ENCODE measurements at regions not wholly inside any gene's neighbourhood (a gene's known extent, or its start where the extent isn't known, plus 50 kb on each side); places are given as distances from the start of the nearest gene placed in this dataset.
"Not testable (repeated sequence)": the region's sequence is repeated elsewhere in the genome, so short reads cannot be mapped to it uniquely, and the experiment has no call there.

DNA sequence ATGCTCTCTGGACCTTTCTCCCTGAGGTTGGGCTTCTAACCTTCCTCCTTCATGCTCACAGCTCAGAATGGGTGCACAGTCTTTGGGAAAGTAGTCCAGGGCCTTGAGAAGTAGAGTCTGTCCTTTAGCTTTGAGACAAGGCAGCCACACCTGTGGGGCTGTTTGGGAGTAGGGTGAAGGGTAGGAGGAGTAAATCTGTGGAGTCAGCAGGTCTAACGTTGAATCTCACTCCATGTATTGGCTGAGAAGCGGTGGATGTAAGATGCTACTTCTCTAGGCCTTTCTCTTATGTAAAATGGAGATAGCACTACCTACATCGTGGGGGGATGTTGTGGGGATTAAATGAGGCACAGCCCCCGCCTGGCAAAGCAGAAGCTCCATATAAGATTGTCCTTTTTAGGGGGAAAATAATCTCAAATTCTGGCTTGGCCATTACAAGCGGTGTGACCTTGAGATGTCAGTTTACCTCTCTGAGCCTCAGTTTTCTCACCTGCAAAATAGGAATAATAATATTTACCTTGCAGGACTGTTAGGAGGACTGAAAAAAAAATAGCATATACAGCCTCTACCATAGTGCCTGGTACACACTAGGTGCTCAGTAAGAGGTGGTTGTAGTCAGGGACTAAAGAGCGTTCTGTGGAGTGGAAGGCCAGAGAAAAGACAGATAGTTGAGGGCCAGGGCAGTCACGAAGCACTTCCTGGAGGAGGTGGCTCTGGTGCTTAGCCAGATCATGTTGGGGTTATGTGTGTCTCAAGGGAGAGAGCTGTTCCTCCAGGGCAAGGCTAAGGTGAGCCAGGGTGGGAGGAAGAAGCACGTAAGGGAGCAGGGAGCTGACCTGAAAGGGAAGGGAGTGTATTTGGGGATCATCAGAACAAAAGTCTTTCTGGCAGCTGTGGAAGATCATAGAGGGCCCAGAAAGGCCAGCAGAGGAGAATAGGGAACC, 82.8 kb upstream of the MRPS22 start:
- no peak for ATAC-seq
- Mint-ChIP-seq H3K4me3 (no peak overlapping the region), H3K36me3 (ENCODE audit: low read depth) (no peaks in the 10 kb centered on the region), H3K27me3 (peaks cover 38% of the 10 kb centered on the region), H3K4me1 (no peaks in the 10 kb centered on the region), H3K27ac (no peak overlapping the region)
- DNase-seq: no peak
- H3K9me3 ChIP-seq (ENCODE audit: control insufficient read depth, low read length, poor library complexity, severe bottlenecking): no peaks in the 10 kb centered on the region

DNA sequence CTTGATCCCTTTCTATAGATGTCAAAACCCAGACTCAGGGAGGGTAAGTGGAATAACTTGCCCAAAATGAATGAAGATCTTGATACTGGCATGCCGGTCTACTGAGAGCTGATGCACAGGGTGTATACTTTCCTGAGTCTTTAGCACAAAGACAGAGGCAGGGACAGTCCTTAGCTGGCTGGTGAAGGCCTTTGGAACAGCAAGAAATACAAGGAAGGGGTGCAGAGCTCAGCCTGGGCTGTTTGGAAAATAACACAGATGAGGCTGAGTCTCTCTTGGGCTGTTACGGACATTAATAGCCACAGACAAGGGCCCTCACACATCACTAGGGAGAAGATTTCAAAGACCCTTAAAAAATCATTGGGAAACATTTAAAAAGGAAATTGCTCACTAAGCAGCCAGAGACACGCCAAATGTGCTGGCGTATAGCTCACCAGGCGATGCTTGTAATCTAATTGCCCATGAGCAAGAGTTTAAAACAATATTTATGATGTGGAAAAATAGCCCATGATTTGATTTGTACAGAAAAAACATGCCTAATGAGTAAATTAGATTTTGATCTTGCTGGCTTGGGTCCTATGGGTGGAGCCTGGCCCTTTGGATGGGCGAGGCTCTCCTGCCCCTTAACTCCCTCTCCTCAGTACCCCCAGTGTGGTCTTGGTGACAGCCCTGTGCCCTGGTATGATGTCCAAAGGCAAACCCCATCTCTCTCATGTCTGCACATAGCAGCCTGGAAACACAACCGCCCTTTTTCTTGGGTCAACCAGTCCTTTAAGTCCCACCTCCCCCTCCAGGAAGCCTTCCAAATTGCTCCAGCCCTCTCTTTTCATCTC, 81.8 kb upstream of the MRPS22 start:
- no peaks in the 10 kb centered on the region for H3K36me3 Mint-ChIP-seq (ENCODE audit: low read depth)

DNA sequence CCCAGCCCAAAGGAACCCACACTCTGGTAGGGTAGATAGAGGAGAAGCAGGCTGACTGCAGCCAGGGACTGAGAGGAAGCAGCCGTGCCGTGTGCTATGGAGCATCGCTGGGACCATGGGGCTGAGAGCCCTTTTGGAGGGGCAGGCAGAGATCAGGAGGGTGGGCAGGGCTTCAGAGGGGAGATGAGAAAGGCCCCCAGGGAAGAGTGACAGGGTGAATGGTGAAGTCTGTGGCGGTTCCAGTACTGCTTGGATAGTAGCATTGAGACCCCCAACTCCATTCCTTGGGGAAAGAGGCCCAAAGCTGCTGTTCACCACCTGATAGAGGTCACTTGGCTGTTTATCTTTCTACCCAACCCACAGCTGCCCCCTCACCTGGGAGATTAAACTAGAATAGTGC, 80.0 kb upstream of the MRPS22 start:
- DNase-seq (no peak), ATAC-seq (no peak)
- Mint-ChIP-seq H3K27me3 (peaks cover 41% of the 10 kb centered on the region), H3K4me3 (no peak overlapping the region), H3K4me1 (no peaks in the 10 kb centered on the region), H3K36me3 (ENCODE audit: low read depth) (peaks cover 2% of the 10 kb centered on the region), H3K27ac (no peak overlapping the region)
- no peaks in the 10 kb centered on the region for H3K9me3 ChIP-seq (ENCODE audit: control insufficient read depth, low read length, poor library complexity, severe bottlenecking)

More for the DNA sequence above, 81.8 kb upstream of the MRPS22 start:
- DNase-seq: no peak
- no peaks in the 10 kb centered on the region for H3K4me1 Mint-ChIP-seq
- no peak overlapping the region for H3K4me3 Mint-ChIP-seq
- H3K27ac Mint-ChIP-seq: no peak overlapping the region
- H3K9me3 ChIP-seq (ENCODE audit: control insufficient read depth, low read length, poor library complexity, severe bottlenecking): no peaks in the 10 kb centered on the region
- ATAC-seq: no peak
- peaks cover 39% of the 10 kb centered on the region for H3K27me3 Mint-ChIP-seq

DNA sequence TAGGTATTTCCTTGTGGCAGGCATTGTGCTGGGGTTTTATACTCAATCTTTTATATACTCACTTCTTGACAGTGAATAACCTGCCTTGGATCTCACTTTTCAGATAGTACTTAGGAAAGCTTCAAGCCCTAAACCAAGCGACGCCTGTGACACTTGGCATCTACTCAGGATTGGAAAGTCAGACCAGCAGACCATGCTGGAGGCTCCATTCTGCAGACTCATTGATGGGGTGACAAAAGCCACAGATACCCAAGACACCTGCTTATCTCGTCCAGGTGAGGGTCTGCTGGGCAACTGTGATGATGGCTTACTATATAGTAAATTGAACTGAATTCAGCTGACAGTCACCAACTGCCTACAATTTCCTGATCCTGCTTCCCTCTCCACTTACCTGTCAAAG, 79.4 kb upstream of the MRPS22 start:
- no peak for ATAC-seq
- no peak overlapping the region for H3K4me3 Mint-ChIP-seq
- no peak overlapping the region for H3K27ac Mint-ChIP-seq
- peaks cover 40% of the 10 kb centered on the region for H3K27me3 Mint-ChIP-seq
- no peak for DNase-seq
- H3K36me3 Mint-ChIP-seq (ENCODE audit: low read depth): peaks cover 2% of the 10 kb centered on the region
- H3K4me1 Mint-ChIP-seq: no peaks in the 10 kb centered on the region
- no peaks in the 10 kb centered on the region for H3K9me3 ChIP-seq (ENCODE audit: control insufficient read depth, low read length, poor library complexity, severe bottlenecking)

DNA sequence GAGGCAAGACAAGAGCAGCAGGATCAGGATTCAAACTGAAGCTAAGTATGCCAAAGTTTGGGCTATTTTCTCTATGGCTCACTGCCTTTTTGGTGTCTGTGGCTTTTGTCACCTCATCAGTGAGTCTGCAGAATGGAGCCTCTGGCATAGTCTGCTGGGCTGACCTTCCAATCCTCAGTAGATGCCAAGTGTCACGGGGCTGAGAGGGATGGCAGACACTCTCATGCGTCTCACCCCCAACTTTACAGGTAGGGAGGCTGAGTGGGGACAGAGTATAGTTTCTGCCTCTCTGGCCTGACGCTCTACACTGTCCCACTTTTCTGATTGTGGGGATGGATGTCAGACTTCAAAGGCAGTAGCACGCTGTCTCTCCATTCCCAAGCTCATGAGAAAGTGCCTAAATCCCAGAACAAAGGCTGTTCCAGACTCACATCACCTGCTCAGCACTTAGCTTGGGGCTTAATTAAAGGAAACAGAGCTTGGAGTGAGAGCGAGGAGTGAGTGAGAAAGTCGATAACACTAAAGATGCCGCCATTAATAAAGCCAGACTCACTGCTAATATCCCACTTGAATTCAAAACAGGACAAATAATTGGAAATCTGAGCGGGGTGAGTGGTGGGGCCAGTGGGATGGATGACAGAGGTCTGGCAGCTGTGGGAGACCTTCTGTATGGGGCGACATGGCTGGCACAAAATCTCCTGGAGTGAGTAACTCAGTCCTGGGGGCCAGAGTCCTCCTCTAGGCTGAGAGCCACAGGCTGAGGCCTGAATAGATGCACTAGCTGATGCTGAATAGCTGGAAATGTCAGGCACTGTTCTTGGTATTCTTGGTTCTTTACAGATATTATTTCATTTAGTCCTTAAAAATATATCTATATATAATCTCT, 78.4 kb upstream of the MRPS22 start:
- no peaks in the 10 kb centered on the region for H3K9me3 ChIP-seq (ENCODE audit: control insufficient read depth, low read length, poor library complexity, severe bottlenecking)
- Mint-ChIP-seq H3K4me3 (no peak overlapping the region), H3K36me3 (ENCODE audit: low read depth) (peaks cover 2% of the 10 kb centered on the region), H3K27ac (no peak overlapping the region), H3K4me1 (no peaks in the 10 kb centered on the region), H3K27me3 (peaks cover 33% of the 10 kb centered on the region)
- DNase-seq: no peak
- ATAC-seq: no peak

DNA sequence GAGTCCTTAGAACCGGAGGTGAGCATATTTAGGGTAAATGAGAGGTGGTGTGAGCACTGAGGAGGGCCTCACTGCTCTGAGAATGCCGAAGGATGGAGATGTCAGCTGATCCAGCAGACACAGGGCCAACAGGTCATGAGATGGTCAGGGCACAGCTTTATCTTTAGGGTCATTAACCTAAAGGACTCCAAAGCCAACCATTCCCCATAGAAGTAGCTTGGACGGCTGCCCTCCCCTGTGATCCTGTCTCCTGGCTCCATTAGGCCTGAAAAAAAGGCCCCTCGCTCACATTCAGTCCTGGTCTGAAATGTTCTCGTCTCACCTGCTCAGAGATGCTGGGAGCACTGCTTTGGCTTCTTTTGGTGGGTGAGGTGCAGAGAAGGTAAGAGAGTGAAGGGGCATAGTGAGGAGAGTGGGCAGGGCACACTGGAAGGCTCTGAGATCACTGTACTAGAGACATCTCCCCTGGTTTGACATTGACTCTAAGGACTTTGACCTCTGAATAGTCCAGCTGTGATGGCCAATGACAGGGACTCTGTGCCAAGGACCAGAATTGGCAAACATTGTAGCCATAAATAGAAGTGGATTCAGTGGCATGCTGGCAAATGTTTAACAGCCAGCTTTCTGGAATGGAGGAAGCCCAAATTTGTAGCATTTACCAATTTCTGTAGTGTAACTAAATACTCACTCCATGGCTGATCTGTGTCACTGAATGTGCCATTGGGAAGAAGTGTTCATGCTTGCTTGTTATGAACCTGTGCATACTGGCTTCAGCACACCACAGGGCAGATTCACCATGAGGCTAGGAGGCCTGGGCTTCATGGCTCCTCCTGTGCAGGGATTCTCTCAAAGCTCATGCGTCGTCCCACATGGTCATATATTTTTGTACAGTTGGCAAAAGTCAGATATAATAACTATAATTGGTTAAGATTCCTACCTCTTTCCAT, 76.2 kb upstream of the MRPS22 start:
- no peaks in the 10 kb centered on the region for H3K9me3 ChIP-seq (ENCODE audit: control insufficient read depth, low read length, poor library complexity, severe bottlenecking)
- H3K4me3 Mint-ChIP-seq: no peak overlapping the region
- no peak for DNase-seq
- H3K27ac Mint-ChIP-seq: no peak overlapping the region
- no peaks in the 10 kb centered on the region for H3K4me1 Mint-ChIP-seq
- H3K36me3 Mint-ChIP-seq (ENCODE audit: low read depth): peaks cover 2% of the 10 kb centered on the region
- H3K27me3 Mint-ChIP-seq: peaks cover 27% of the 10 kb centered on the region
- no peak for ATAC-seq

DNA sequence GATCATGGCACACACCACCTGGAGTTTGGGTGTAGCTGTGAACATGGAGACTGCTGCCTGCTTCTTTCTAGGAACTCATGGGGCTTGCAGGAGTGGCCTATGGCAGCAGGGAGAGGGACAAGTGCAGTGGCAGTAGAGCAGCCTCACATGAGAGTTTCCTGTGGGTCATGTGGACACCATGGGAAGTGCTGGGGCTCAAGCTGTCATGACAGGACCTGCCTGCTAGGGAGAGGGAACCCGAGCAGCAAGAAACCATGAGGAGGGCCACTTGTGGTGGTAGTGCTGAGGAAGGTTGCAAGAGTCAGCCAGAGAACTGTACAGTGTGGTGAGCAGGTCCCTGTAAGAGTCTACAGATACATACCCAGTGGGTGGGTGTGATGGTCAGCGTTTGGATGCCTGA, 73.8 kb upstream of the MRPS22 start:
- peaks cover 25% of the 10 kb centered on the region for H3K27me3 Mint-ChIP-seq
- H3K36me3 Mint-ChIP-seq (ENCODE audit: low read depth): peaks cover 2% of the 10 kb centered on the region
- no peak overlapping the region for H3K4me3 Mint-ChIP-seq
- ATAC-seq (no peak), DNase-seq (no peak)
- no peak overlapping the region for H3K27ac Mint-ChIP-seq
- no peaks in the 10 kb centered on the region for H3K9me3 ChIP-seq (ENCODE audit: control insufficient read depth, low read length, poor library complexity, severe bottlenecking)
- no peaks in the 10 kb centered on the region for H3K4me1 Mint-ChIP-seq

DNA sequence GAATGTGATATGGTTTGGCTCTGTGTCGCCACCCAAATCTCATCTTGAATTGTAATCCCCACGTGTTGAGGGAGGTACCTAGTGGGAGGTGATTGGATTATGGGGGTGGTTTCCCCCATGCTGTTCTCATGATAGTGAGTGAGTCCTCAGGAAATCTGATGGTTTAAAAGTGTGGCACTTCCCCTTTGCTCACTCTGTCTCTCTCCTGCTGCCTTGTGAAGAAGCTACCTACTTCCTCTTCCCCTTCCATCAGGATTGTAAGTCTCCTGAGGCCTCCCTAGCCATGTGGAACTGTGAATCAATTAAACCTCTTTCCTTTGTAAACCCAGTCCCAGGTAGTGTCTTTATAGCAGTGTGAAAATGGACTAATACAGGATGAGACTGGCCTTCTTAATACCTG, 73.2 kb upstream of the MRPS22 start:
- not testable (repeated sequence) for H3K9me3 ChIP-seq (ENCODE audit: control insufficient read depth, low read length, poor library complexity, severe bottlenecking); H3K4me1 Mint-ChIP-seq; DNase-seq; H3K27ac Mint-ChIP-seq; H3K36me3 Mint-ChIP-seq (ENCODE audit: low read depth); ATAC-seq; H3K4me3 Mint-ChIP-seq
- peaks cover 29% of the 10 kb centered on the region for H3K27me3 Mint-ChIP-seq

DNA sequence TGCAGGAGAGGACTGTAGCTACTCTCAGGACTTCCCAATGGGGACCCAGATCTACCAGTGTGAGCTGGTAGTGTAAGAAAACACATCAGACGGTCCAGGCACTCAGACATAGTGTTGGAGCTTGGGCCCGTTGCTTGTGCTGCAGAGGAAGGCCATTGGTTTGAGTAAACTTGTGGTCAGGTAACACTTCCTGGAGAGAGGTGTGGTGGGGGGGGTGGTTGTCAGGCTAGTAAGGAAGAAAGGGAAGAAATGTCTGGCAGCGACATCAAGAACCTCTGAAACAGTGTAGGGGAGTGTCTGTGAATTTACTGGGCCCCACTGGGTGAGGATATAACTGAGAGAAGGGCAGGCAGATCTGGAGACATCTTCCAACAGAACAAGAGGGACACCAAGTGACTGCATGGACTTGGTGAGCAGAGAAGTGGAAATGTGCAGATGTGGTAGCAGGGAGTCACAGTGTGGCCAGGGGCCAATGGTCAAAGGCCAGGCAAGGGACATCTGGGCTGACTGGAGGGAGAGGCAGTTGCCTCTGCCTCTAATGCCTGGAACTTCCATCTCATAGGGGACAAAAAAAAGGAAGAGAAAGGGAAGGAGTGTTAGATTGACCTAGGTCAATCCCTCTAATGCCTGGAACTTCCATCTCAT, 63.7 kb upstream of the MRPS22 start:
- Mint-ChIP-seq H3K4me3 (no peak overlapping the region), H3K4me1 (peaks cover 2% of the 10 kb centered on the region), H3K27ac (no peak overlapping the region), H3K27me3 (peaks cover 64% of the 10 kb centered on the region), H3K36me3 (ENCODE audit: low read depth) (no peaks in the 10 kb centered on the region)
- ATAC-seq: no peak
- no peaks in the 10 kb centered on the region for H3K9me3 ChIP-seq (ENCODE audit: control insufficient read depth, low read length, poor library complexity, severe bottlenecking)
- DNase-seq: no peak

DNA sequence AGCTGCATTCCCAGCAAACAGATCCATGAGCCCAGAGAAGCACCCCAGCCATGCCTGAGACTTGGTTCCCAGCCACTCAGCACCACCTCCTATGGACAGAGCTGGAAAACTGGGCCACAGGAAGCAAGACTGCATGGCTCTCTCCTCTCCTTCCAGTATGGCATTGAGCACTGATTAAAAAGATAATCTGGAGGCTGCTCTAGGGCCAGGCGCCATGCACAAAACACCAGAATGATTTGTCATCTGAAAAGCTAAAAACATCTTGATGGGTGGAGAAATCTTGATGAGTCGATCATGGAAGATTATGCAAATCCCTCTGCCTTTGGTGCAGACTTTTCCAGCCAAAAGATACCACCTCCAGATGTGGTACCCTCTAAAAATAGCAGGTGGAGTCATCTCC, 62.7 kb upstream of the MRPS22 start:
- H3K4me1 Mint-ChIP-seq: peaks cover 2% of the 10 kb centered on the region
- DNase-seq: no peak
- H3K4me3 Mint-ChIP-seq: no peak overlapping the region
- ATAC-seq: no peak
- H3K36me3 Mint-ChIP-seq (ENCODE audit: low read depth): no peaks in the 10 kb centered on the region
- no peak overlapping the region for H3K27ac Mint-ChIP-seq
- H3K27me3 Mint-ChIP-seq: peaks cover 56% of the 10 kb centered on the region
- no peaks in the 10 kb centered on the region for H3K9me3 ChIP-seq (ENCODE audit: control insufficient read depth, low read length, poor library complexity, severe bottlenecking)

DNA sequence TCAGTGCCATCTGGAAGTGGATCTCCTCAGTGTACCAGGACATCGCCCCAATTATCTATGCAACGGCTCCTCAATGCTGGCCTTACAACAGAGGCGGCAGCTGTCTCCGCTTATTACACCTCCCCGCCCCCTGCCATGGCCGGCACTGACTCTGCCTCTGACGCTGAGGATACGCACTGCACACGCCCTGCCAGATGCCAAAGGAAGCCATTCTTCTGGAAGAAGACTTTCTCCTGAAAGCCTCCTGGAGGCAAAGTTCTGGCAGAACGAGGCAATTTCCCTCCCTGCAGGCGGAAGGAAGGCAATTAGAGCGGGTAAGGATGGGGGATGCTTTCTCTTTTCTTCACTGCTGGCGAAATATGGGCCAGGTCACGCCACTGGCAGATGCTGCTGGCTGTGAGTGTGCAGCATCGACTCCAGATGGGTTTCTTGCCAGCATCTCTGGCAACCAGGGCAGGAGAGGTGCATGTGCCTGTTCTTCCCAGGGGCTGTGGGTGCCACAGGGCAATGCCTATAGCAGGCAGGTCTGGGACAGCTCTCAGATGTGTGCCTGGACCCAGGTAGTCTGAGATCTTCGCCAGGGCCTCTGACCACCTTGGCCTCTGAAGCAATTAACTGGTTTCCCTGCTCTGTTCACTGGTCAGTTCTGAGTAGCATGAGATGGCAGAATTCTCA, 62.2 kb upstream of the MRPS22 start:
- Mint-ChIP-seq H3K4me1 (peaks cover 2% of the 10 kb centered on the region), H3K27ac (no peak overlapping the region), H3K36me3 (ENCODE audit: low read depth) (no peaks in the 10 kb centered on the region), H3K4me3 (no peak overlapping the region), H3K27me3 (peaks cover 52% of the 10 kb centered on the region)
- H3K9me3 ChIP-seq (ENCODE audit: control insufficient read depth, low read length, poor library complexity, severe bottlenecking): no peaks in the 10 kb centered on the region
- ATAC-seq: no peak
- no peak for DNase-seq
